Ovary (tissue), 7 donors: ENCODE measurements at regions not wholly inside any gene's neighbourhood (a gene's known extent, or its start where the extent isn't known, plus 50 kb on each side); places are given as distances from the start of the nearest gene placed in this dataset.

ENCODE experiments used
- DNase-seq, 5 donors: peaks; one replicate each; pipeline ENCODE4 v3.0.0-alpha.2; 2019 to 2020
- H3K27ac ChIP-seq, 2 donors: fragments of 200-600 bp; one replicate each; pipeline versions ENCODE4 v1.5.1 to v1.8.0; 2019 to 2022
- H3K27me3 ChIP-seq: fragments of 200-600 bp; one replicate; pipeline ENCODE4 v1.8.0; 2022
- H3K36me3 ChIP-seq: fragments of 200-600 bp; sonication (generic); one replicate; pipeline ENCODE4 v1.5.1; 2019
- H3K4me1 ChIP-seq: one replicate; pipeline ENCODE4 v1.8.1; 2013; ENCODE audit warnings: mild to moderate bottlenecking, moderate library complexity; ENCODE audit not compliant: insufficient read depth
- H3K4me3 ChIP-seq: fragments of 200-600 bp; sonication (generic); one replicate; pipeline ENCODE4 v1.5.1; 2017
- H3K9me3 ChIP-seq, 2 donors: fragments of 200-600 bp in 1 of 2; sonication (generic) in 1 of 2; one replicate each; pipeline versions ENCODE4 v1.5.1 to v1.8.1; 2013 to 2019; ENCODE audit warnings: mild to moderate bottlenecking in 1 of 2, moderate library complexity in 1 of 2
- EP300 ChIP-seq: sonication (generic); formaldehyde crosslinking; IDR thresholded peaks from one replicate; pipeline ENCODE4 v1.6.1; 2017; ENCODE audit warnings: antibody characterized with exemption
- POLR2A ChIP-seq: fragments of 450-650 bp; IDR thresholded peaks from one replicate; pipeline ENCODE4 v1.6.1; 2017; ENCODE audit warnings: antibody characterized with exemption, mild to moderate bottlenecking, moderate library complexity
- WGBS, 3 donors: extraction: QIAGEN DNeasy Blood & Tissue Kit in 1 of 3; methylation state at CpG; one replicate each; pipeline versions ENCODE4 v1.1.5 to v1.1.7; 2013 to 2017; 5-methylcytosine and 5-hydroxymethylcytosine counted together
- intact Hi-C, 4 donors: fragments of 100-400 bp; cut with DNase I; formaldehyde crosslinking; loops; one replicate each; pipeline versions ENCODE4 v1.11.0 to v1.15.1; 2022 to 2023
- TF ChIP-seq, protein P1 (sequence below), 3 donors: fragments of 450-650 bp in 2 of 3; fragments of 200-600 bp in 1 of 3; IDR thresholded peaks; one replicate each; pipeline versions ENCODE4 v1.5.1 to v1.8.0; 2016 to 2022; ENCODE audit warnings: antibody characterized with exemption in 3 of 3, mild to moderate bottlenecking in 1 of 3
- donor health status: DM: no; HTN: no; CAD: no; lungs with moderate emphysema.
- donor health status: DM: no; HTN: no; CAD: no.
- donor health status: Bipolar disorder and iron deficiency.
- donor health status: DM: no; HTN: no; CAD: no.
- donor health status: DM: yes; HTN: yes; CAD: no.

DNA sequence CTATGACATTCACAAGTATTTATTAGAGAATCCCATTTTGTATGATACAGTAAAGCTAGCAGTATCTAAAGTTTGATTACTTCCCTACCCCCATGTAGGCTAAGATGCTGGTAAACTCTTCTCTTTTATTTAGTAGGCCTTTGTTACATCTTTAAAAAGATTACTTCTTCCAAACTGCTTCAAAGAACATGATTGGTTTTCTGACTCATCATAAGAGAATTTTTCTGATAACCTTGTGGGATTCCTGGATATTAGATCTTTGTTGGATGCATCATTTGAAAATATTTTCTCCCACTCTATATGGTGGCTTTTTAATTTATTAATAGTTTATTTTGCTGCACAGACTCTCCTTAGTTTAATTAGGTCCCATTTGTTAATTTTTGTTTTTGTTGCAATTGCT, 898.3 kb upstream of the ADGRB3 start:
- H3K36me3 ChIP-seq = no peaks in the 10 kb centered on the region
- H3K4me1 ChIP-seq = no peaks in the 10 kb centered on the region
- intact Hi-C loops = no loop called here
- H3K27me3 ChIP-seq = no peaks in the 10 kb centered on the region
- no peaks in the 10 kb centered on the region for H3K9me3 ChIP-seq
- DNase-seq = no peak
- H3K4me3 ChIP-seq = no peak overlapping the region
- TF ChIP-seq POLR2A (no peak), EP300 (no peak)
- TF ChIP-seq, protein P1, sequence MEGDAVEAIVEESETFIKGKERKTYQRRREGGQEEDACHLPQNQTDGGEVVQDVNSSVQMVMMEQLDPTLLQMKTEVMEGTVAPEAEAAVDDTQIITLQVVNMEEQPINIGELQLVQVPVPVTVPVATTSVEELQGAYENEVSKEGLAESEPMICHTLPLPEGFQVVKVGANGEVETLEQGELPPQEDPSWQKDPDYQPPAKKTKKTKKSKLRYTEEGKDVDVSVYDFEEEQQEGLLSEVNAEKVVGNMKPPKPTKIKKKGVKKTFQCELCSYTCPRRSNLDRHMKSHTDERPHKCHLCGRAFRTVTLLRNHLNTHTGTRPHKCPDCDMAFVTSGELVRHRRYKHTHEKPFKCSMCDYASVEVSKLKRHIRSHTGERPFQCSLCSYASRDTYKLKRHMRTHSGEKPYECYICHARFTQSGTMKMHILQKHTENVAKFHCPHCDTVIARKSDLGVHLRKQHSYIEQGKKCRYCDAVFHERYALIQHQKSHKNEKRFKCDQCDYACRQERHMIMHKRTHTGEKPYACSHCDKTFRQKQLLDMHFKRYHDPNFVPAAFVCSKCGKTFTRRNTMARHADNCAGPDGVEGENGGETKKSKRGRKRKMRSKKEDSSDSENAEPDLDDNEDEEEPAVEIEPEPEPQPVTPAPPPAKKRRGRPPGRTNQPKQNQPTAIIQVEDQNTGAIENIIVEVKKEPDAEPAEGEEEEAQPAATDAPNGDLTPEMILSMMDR (IDR thresholded peaks at IDR 0.05) = no peak
- no peak overlapping the region for H3K27ac ChIP-seq

DNA sequence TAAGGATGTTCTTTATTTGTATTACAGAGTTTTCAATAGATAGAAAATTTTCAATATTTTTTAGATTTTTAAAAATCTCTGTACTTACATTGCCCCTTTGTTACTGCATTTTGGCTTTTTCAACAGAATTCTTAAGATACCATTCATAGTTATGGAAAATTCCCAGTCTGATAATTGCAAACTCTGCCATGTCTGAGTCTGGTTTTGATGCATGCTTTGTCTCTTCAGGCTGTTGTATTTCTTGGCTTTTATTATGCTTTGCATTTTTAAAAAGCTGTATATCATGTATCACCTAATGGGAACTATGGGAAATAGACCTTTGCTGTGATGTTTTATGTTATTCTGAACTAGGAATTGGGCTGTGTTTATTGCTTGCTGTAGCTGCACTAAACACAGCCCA, 898.9 kb upstream of the ADGRB3 start:
- Histone ChIP-seq H3K27me3 (no peaks in the 10 kb centered on the region), H3K9me3 (no peaks in the 10 kb centered on the region), H3K4me3 (no peak overlapping the region), H3K27ac (no peak overlapping the region), H3K36me3 (no peaks in the 10 kb centered on the region), H3K4me1 (no peaks in the 10 kb centered on the region)
- intact Hi-C loops = no loop called here
- TF ChIP-seq, protein P1 (IDR thresholded peaks at IDR 0.05) = no peak
- no peak for TF ChIP-seq EP300
- no peak for TF ChIP-seq POLR2A
- no peak for DNase-seq

DNA sequence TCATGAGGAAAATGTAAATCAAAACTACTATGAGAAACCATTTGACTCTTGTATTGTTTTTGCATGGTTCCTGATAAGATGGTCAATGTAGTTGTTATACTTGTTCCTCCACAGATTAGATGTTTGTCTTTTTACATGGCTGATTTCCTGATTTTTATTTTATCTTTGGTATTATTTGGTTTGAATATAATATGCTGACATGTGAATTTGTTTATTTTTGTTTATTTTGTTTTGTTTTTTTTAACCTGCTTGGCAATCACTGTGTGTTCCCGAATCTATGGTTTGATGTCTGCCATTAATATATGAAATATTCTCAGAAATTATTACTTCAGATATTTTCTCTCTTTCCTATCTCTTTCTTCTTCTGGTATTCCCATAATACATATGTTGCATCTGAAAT, 899.5 kb upstream of the ADGRB3 start:
- 56 to 91% (median 74%) methylated on average over 1 of the region's 1 CpG for whole genome bisulfite sequencing, 3 donors
- no peaks in the 10 kb centered on the region for H3K4me1 ChIP-seq
- no peaks in the 10 kb centered on the region for H3K36me3 ChIP-seq
- TF ChIP-seq EP300 (no peak), POLR2A (no peak)
- TF ChIP-seq, protein P1 (IDR thresholded peaks at IDR 0.05) = no peak
- H3K27me3 ChIP-seq = no peaks in the 10 kb centered on the region
- intact Hi-C loops = no loop called here
- H3K9me3 ChIP-seq = no peaks in the 10 kb centered on the region
- no peak overlapping the region for H3K27ac ChIP-seq
- no peak for DNase-seq
- no peak overlapping the region for H3K4me3 ChIP-seq

DNA sequence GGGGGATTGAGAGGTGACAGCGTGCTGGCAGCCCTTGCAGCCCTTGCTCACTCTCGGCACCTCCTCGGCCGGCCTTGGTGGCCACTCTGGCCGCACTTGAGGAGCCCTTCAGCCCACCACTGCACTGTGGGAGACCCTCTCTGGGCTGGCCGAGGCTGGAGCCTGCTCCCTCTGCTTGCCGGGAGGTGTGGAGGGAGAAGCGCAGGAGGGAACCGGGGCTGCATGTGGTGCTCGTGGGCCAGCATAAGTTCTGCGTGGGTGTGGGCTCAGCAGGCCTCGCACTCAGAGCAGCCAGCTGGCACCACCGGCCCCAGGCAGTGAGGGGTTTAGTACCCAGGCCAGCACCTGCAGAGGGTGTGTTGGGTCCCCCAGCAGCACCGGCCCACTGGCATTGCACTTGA, 912.2 kb upstream of the ADGRB3 start:
- DNase-seq = no peak
- TF ChIP-seq POLR2A = no peak
- TF ChIP-seq EP300 = no peak
- TF ChIP-seq, protein P1 (IDR thresholded peaks at IDR 0.05) = no peak
- Histone ChIP-seq H3K4me3 (no peak overlapping the region), H3K36me3 (no peaks in the 10 kb centered on the region), H3K27me3 (no peaks in the 10 kb centered on the region), H3K4me1 (no peaks in the 10 kb centered on the region), H3K9me3 (no peaks in the 10 kb centered on the region), H3K27ac (no peak overlapping the region)
- 79 to 93% (median 88%) methylated on average over 13 to 14 of the region's 14 CpGs for WGBS, 3 donors
- intact Hi-C loops = no loop called here

DNA sequence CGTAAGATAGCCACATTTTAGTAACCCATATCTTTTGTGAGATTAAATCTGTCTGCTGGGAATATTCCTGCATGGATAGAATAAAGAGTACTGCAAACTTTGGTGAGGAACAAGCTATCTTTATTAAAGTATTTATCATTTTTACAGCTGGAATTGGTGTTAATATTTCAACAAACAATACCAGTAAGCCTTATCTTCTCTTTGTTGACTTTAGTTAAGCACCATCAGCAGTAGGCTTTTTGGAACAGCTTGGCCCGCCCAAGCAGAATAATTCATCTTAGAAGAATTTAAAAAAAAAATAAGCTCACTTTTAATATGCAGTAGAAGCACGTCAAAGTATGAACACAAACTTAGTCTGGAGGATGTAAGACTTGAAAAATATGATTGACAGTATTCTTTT, 917.8 kb upstream of the ADGRB3 start:
- Histone ChIP-seq H3K36me3 (no peaks in the 10 kb centered on the region), H3K4me3 (no peak overlapping the region), H3K27ac (no peak overlapping the region), H3K27me3 (no peaks in the 10 kb centered on the region), H3K4me1 (no peaks in the 10 kb centered on the region), H3K9me3 (no peaks in the 10 kb centered on the region)
- TF ChIP-seq, protein P1 (IDR thresholded peaks at IDR 0.05) = no peak
- TF ChIP-seq EP300 (no peak), POLR2A (no peak)
- no peak for DNase-seq
- intact Hi-C loops = no loop called here
- WGBS, 3 donors = 3 to 19% (median 4%) methylated on average over 3 of the region's 3 CpGs
